DMS114 treated with DMSO at 0.1 percent for 48 hours (cell line): ENCODE measurements at regions not wholly inside any gene's neighbourhood (a gene's known extent, or its start where the extent isn't known, plus 50 kb on each side); places are given as distances from the start of the nearest gene placed in this dataset.
"Not testable (repeated sequence)": the region's sequence is repeated elsewhere in the genome, so short reads cannot be mapped to it uniquely, and the experiment has no call there.

Source experiments
- DNase-seq: peaks from one replicate; lab custom pipeline; 2025; ENCODE audit not compliant: unreplicated experiment; lab: John Stamatoyannopoulos, UW

DNA sequence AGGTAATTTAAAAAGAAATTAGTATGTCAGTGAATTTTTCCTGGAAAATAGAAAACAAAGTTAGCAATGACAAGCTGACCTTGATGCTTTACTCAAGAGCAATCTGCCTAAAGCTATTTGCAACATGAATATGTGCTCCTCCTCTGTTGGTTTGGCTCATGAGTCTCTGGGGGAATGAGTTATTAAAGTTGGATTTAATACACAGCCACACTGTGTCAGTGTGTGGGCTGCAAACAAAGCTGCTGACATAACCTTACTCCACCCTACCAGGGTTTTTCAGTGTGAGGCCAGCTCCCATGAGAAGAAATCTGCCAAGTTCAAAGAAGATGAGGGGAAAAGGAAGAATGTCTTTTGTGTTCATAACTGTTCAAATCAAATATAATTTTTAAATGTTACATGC is 280.5 kb downstream of the TLL1 start:
- no peak for DNase-seq

DNA sequence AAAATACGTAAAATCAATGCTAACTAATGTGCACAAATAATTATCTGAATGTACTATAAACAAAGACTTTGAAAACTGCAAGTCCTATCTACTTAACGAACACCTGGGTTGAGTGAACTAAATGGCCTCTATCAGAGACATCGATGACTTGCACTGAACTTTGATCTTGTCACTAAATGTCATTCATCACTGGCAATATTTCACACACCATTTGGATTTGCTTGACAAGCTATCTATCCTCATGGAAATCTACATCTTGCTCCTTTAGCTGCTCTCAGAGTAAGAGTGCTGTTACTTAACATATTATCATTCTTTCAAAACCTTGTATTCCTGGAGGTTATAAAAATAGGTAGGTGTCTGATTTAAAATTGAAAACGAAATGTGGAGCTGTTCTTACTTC is 289.3 kb downstream of the TLL1 start:
- no peak for DNase-seq

DNA sequence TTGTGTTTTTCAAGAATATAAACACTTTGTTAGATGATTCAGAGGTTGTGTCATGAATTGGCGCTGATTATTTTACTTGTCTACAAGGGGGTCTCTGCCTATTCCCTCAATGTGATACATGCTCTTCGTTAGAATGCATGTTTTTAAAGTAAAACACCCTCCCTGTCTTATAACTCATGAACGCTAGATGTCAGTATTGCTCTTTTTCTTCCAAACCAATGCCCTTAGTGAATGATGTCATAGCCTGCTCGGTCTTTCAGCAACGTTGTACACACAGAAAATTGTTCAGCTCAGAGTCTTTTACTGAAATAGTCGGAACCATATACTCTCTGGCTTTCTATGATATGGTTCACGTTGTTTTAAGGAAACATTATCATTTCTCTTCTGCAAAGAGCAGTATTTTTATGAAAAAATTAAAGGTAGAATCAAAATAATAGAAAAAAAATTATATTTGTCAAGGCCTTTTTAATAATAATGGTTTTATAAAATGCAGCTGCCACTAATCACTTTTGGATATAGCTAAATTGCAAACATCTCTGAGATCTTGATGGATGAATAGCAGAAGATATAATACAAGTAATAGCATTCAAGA is 292.9 kb downstream of the TLL1 start:
- peak; percentile 74 for DNase-seq

DNA sequence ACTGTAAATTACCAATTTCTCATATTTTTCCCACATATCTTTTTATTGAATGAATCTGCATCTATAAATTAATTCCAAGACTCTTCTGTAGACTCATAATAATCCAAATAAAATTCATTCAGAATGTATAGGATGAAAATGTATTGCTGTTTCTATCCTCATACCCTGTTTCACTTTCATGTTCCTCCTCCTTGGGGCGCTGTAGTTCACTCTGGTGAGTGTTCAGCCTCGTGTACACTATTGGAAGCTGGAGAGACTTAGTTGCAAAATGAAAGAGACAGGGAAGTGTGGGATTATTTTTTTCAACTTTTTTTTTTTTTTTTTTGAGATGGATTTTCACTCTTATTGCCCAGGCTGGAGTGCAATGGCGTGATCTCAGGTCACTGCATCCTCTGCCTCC is 296.1 kb downstream of the TLL1 start:
- DNase-seq, result no peak

DNA sequence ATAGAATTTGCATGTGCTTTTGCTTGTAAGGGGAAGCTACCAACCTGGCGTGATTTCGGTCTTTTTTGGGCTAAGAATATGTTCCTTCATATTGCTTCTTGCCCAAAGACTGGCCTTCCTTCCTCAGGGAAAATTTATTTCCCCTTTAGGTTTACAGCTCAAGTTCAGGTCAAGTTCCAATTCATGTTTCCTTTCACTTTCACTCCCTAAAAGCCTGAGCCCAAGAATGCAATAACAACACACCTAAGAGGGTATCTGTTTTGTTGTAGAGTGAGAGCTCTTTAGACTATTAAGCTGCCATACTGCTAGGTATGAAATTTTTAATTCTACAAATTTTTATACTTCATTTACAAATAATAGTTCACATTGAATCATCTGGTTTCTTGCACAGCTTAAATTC is 299.6 kb downstream of the TLL1 start:
- DNase-seq, result no peak

DNA sequence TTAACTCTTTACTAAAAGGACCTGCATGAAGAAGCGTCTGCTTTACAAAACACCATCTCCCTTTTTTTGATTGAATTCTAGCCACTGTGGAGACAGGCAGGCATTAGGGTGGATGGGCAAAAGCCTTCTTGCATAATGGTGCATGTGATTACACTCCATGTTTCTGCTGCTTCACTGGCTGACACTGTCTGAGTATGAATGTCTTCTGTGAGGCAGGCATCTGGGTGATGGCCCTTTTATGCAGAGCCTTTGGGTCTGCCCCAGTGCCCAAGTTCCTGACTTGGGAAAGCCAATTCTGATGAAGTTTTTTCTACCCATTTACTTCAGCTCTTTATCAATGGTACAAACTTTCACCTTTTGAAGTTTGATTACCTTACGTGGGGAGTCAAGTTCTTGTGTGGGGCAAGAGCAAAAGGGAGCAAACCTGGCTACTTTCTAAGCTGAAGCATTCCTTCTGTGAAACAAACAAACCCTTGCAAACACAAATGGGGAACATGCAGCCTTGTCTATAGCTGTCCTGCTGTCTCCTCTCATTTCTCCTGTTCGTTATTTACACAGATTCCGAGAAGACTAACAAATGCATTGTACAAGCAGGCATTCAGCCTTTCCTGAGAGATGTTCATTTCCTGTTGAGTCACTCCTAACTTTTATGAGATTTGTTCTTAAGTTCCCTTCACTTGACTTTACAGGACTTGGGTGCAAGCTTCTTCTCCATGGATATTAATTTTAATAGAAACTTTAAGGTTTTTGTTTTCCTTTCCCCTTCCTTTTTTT is 301.9 kb downstream of the TLL1 start:
- DNase-seq, result no peak

DNA sequence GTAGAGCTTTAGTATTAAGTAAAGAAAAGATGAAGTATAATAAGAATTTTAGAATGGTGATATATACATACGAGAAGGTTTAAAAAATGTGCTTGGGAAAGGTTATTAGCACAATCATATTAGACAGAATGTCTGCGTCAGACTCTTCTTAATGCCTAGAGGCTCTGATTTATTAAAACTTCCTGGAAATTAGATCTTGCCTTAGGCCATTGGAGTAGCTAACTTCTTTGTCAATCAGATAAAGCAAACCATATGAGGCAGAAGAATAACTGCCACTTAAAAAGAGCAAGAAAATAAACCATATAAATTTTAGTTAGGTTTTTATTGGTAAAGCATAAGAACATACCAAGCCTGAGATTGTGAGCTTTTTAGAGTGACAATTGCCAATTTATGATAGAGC is 309.1 kb downstream of the TLL1 start:
- no peak for DNase-seq

DNA sequence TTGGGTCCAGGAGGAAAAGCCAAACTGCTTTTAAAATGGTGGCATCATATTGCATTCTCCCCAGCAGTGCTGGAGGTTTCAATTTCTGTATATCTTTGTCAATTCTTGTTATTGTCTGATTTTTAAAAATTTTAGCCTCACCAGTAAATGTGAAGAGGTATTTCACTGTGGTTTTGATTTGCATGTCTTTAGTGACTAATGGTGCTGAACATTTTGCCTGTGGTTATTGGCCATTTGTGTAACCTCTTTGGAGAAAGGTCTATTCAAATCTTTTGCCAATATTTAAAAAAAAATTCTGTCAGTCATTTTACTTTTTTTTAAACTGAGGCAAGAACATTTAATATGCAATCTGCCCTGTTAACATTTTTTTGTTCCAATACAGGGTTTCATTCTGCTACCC is 322.1 kb downstream of the TLL1 start:
- no peak for DNase-seq

DNA sequence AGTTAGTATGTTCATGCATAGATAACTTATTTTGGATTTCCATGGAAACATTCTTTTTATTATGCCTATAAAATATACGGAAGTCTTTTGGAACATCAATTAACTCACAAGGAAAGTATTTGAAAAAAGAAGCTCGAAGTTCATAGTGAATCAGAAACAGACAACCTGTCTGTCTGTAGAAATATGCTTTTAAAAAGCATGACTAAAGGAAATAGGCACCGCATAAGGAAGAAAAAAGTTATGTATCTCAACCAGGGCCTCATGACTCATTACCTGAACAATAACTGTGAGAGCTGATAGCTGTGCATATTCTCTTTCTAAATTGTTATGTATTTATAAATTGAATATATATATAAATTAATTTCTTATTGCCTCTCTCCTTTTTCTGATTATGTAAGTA is 324.1 kb downstream of the TLL1 start:
- DNase-seq, result no peak

DNA sequence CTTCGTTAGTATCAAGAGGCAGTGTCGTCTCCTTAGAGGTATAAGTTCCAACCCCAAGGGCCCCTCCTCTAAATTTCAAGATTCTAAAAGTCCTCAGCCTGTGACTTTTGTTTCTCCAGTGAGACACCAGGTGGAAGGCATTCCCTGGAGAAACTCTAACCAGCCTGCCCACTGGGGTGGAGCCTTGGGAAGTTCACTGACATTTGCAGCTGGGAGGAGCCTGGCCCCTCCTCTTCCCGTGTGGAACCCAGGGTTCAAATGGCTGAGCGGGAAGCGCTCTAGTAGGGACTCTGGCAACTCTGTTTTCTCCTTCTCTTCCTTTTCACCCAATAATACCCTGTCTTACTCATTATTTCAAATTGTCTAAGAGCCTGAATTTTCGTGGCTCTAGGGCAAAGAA is 325.0 kb downstream of the TLL1 start:
- no peak for DNase-seq

DNA sequence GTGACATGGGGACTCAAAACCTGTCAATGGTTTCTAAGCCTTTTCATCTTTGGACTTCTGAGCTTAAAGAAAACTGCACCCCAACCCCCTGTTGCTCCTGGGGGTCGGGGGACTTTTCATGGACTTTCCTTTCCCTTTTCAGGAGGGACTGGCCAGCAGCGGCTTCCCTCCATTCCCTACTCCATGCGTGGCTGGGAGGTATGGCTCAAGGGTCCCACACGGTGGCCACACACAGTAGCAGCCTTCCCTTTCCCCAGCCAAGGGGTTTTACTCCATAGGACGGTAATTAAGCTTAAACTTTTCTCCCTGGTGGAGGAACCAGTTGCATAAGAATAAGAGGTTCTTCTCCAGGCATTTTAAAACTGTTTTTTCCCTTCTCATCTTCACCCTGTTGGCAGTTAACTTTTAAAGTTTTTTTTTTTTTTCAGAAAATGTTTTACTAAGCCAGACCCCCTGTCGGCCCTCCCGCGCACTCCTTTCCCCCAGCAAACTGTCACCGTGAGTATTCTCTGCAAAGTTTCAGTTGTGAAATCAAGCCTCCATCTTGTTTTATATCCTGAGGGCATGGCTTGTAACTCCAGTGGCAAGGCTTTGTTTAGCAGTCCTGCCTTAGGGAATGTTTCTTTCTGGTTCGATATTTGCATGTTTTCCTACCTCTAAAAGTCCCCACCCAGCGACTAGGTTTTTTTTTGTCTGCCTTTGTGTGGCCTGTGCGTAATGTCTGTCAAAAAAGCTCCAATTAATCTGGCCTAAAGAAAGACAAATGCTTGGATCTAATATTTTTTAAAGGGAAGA is 325.7 kb downstream of the TLL1 start:
- DNase-seq, result no peak

DNA sequence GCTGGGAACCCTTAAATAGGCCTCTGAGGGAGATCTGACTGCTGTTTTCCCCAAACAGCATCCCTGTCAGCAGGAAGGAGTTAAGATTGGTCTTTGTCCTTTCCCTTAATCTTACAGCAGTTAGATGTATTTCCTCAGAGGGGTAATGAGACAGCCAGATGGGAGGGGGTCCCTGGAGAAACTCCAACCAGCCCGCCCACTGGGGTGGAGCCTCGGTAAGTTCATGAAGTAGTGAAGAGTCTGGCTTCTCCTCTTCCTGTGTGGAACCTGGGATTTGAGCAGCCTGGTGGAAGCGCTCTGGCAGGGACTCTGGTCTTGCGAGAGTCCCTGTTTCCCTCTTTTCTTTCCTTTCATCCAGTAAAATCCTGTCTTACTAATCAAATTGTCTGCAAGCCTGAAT is 330.0 kb downstream of the TLL1 start:
- DNase-seq, result no peak

DNA sequence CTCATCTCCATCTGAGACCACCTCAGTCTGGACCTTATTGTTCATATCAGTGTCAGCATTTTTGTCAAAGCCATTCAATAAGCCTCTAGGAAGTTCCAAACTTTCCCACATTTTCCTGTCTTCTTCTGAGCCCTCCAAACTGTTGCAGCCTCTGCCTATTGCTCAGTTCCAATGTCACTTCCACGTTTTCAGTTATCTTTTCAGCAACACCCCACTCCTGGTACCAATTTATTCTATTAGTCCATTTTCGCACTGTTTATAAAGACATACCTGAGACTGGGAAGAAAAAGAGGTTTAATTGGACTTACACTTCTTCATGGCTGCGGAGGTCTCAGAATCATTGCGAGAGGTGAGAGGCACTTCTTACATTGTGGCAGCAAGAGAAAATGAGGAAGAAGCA is 339.3 kb downstream of the TLL1 start:
- DNase-seq, result not testable (repeated sequence)

DNA sequence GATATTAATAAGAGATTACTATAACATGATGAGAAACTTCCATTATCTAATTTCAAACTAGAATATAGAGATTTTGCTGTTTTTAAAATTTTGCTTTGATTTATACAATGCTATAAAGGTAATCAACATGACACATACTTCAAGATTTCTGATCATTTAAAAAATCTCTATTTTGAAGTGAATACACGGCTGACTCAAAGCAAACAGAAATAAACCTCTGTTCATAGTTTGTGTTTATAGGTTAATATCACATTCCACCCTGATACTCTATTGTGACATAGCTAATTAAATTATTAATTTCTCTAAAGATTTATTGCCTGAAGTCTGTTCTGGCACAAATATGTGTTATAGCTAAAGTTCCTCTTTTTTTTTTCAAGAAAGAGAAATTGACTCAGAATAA is 349.2 kb downstream of the TLL1 start:
- DNase-seq, result no peak

DNA sequence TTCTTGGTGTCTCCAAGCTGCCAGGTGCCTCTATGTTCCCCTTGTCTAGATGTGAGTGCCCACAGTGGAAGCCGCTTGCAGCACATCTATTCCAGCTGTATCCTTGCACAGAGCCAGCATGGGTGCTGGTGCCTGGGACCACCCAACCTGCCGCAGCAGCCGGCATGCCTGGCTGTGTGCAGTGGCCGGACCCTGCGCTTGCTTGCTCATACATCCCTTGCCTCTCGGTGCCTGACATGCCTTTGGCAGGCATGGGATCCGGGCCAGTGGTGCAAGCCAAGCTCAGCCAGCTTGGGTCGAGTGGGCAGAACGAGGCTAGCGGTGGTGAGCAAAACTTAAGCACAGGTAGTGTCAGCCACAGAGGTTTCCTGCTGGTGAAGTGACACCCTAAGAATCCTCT is 355.1 kb downstream of the TLL1 start:
- DNase-seq, result no peak

DNA sequence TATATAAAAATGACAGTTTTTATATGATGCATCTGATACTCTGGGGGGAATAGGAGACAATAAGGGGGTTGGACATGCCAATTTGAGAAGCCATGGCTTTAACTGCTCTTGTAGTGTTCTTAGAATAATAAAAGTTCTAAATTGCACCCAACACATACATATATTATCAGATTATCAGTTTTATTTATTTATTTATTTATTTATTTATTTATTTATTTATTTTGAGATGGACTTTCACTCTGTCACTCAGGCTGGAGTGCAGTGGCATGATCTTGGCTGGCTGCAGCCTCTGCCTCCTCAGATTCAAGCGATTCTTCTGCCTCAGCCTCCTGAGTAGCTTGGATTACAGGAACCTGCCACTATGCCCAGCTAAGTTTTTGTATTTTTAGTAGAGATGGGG is 356.8 kb downstream of the TLL1 start:
- no peak for DNase-seq

DNA sequence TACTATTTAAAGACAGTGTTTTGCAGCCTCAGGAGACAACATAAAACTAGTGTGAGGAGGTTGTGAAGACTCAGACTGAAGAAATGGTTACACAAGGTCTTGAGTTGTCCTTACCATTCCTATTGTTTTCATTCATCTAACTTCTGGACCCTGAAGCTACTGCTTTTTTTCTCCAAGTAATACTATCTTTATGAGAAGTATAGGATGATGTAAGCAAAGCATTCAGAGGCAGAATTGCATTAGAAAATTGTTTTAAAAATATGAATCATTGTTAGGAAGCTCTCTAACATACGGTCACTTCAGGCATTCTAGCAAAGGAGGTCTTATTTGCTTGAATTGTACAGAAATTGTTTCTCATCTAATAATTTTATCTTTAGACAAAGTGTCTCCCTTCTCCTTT is 357.8 kb downstream of the TLL1 start:
- no peak for DNase-seq

DNA sequence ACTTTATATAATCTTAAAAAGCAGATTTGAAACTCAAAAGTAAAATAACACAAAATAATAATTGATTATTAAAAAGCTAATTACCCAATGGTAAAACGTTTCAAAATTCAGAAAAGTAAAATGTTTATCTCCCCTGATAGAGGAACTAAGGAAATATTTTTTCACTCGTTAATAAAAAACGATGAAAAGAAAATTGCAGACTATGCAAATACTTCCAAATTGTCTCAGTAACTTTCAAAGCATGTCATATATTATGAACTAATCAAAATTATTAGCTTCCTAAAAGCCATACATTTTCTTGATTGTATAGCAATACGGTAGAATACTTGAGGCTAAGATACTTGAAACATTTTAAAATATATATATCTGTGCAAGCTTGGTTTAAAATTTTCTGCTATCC is 366.3 kb downstream of the TLL1 start:
- DNase-seq, result no peak

DNA sequence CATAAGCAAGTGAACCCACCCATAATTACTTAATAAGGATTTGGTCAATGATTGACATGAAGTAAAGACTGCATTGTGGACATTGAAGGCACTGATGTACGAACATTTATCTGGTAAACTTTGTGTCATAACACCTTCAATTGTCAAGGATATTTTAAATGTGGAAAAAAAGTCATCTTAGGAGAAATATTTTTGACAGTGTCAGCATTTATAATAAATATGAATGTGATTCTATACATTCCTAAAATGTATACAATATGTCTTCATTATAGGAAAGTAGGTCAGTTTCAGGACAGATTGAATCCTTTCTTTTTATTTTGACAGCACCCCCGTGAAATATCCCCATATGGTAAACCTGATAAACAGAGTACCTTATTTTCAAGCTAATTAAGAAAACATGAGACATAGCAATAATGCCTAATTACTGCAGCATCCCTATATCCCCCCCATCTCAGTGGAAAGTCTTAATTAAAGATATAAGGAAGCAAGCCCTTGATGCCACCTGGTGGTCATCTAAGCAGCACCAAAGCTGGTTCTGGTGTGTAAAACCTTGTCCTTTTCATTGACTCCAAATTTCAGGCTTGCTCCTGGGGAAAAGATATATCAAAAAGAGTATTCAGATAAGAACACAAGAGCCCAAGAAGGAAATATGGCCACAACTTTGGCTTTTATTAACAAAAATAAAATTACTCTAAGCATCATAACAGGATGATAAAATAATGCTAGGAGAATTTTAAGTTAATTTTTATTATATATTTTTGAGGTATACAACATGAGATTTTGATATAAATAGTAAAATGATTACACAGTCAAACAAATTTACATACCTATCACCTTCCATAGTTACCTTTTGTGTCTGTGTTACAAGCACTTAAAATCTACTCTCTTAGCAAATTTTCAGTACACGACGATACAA is 379.7 kb downstream of the TLL1 start:
- DNase-seq, result peak; percentile 22

DNA sequence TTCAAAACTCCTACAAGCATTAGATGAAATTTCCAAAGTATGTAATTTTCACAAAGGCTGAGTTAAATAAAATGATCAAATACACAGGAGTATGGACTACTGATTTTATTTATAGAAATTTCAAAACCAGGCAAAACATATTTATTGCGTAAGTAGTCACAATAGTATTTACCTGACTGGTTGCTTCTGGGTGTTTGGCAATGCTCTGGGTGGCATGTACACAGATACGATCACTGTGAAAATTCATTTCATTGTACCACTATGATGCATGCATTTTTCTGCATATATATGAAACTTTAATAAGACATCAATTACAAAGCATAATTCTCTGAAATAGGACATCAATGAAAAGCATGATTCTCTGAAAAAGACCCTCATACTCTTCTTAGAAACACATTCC is 384.2 kb downstream of the TLL1 start:
- DNase-seq, result no peak

DNA sequence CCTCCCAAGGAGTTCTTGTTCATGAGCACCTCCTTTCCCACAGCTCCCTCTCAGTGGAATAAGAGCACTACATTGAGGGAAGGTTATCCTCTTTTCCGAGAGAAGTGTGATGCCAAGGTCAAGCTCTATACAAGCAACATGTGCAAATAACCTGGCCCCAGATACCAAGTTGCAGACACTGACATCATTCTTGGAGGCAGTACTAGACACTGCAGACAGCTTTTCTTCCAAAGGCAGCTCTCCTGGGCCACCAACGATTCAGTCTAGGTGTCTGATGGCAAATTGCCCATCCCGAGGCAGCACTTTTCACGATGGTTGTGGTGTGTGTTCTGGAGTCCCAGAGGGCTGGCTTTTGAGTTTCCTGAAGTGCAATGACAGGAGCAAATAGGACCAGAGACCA is 384.9 kb downstream of the TLL1 start:
- DNase-seq, result no peak
